Frontal cortex (tissue), 3 donors: ENCODE measurements at regions not wholly inside any gene's neighbourhood (a gene's known extent, or its start where the extent isn't known, plus 50 kb on each side); places are given as distances from the start of the nearest gene placed in this dataset.
A peak's percentile ranks its signal among the peaks of the same experiment; 100 is the strongest.
"Not testable (repeated sequence)": the region's sequence is repeated elsewhere in the genome, so short reads cannot be mapped to it uniquely, and the experiment has no call there.

Source experiments
- DNase-seq, 2 donors: peaks; one replicate each; pipeline ENCODE4 v3.0.0; 2012; ENCODE audit warnings: low spot score in 2 of 2
- FAIRE-seq: peaks from 2 replicates; lab custom pipeline; 2012; peaks lifted over from hg19 to GRCh38; lab: Jason Lieb, UNC
- donor health status: control.
- donor health status: control.
- donor health status: control.

DNA sequence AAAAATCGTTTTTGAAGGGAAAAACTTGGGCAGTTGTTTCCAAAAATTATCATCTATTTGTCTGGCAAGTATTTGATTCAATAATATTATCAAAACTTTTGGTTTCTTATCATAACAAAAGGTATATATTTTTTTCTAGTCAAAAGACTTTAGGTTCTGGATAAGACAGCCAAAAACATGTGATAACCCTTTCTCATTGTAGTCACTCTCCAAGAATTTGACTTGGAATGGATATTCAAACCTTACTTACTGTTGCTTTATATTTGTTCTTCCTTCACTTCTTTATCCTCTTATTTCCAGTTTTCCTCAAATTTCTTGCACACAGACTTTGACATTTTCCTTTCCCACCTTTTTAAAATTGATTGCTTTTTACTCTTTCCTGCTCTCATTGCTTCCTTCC lies 140.9 kb upstream of the FAM3C start:
- DNase-seq (no peak), FAIRE-seq (no peak)

GRCh38 chr7:121531175-121532070 lies 135.3 kb upstream of the FAM3C start:
- FAIRE-seq (no peak), DNase-seq (no peak)

GRCh38 chr7:121530227-121531174 lies 134.4 kb upstream of the FAM3C start:
- FAIRE-seq: no peak

GRCh38 chr7:121529003-121529402 lies 132.9 kb upstream of the FAM3C start:
- DNase-seq: no peak
- no peak for FAIRE-seq

More at GRCh38 chr7:121530227-121531174, 134.4 kb upstream of the FAM3C start:
- DNase-seq: no peak

DNA sequence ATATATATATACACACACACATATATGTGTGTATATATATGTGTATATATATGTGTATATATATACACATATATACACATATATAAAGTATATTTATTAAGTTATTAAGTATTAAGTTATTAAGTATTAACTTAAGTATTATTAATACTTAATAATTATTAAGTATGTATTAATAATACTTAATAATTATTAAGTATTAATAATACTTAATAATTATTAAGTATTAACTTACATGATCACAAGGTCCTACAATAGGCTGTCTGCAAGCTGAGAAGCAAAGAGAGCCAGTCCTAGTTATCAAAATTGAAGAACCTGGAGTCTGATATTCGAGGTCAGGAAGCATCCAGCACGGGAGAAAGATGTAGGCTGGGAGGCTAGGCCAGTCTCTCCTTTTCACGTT lies 130.1 kb upstream of the FAM3C start:
- peak; percentile 97 for FAIRE-seq
- DNase-seq: not testable (repeated sequence)

GRCh38 chr7:121525155-121525819 lies 129.2 kb upstream of the FAM3C start:
- FAIRE-seq (no peak), DNase-seq (no peak)

DNA sequence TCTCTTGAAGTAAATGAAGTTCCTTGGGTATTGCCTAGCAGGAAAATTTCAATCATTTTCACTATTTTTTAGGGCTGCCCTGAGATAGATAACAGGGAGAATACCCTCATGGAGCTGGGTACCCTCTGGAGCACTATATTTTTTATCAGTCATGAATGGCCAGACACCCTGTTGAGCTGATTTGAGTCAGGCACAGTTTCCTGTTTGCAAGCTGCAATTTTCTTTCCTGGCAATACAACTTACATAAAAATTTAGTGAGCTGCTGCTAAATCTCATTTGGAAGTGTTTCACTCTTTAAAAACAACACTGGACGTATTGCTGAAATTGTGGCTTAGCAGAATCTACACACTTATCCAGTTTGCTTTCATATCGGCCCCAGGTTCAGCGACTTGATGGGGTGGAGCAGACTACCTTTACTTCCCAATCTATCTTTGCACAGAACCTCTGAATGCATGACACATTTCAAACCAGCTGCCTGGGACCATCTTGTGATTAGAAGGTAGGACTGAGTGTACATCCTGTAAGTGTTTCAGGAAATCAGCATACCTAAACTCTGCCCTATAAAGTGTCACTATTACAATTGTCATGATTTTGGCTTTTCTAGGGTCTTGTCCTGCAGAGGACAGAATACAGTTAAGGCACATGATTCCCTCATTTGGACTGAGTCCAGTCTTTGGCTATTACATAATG lies 125.7 kb upstream of the FAM3C start:
- FAIRE-seq: no peak
- no peak for DNase-seq

GRCh38 chr7:121520911-121521310 lies 124.8 kb upstream of the FAM3C start:
- DNase-seq: no peak
- no peak for FAIRE-seq

DNA sequence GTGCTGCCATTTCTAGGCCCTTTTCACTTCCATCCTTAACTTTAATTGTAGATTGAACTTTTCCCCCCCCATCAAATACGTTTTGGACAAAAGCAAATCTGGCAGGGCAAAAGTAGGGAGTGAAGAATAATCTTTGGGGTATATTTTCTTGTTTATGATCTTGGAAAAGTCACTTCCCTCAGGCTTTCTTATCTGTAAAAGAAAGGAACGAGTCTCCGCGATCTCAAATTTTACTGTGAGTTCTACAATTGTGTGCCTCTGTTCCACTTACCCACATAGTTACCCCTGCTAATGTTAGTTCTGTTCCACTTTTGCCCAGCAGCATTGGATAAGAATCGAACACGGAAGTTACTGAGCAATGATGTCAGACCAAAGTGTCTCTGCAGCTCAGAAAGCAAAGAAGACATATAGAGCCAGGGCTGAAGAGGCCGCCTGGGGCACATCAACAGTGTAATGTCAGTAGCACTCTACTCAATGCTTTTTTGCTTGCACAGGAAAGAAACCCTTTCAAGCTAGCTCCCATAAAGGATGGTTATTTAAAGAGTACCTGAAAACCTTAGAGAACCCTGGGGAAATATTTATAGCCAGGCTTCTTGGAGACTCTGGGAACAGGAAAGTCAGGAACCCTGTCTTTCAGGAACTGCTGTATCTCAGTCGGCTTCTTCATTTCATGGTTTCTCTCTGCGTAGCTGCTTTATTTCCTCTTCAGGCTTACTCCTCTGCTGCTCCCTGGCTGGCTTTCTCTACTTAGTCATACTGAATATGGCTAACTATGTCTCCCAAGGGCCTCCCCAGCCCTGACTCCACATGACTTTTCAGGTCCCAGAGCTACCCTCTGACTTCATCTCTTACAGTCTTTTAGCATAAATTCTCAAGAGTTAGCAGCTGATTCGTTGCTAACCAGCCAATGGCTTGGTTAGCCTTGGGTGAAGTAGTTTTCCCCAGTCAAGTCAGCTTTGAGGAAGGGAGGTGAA lies 123.7 kb upstream of the FAM3C start:
- no peak for DNase-seq
- FAIRE-seq: no peak

DNA sequence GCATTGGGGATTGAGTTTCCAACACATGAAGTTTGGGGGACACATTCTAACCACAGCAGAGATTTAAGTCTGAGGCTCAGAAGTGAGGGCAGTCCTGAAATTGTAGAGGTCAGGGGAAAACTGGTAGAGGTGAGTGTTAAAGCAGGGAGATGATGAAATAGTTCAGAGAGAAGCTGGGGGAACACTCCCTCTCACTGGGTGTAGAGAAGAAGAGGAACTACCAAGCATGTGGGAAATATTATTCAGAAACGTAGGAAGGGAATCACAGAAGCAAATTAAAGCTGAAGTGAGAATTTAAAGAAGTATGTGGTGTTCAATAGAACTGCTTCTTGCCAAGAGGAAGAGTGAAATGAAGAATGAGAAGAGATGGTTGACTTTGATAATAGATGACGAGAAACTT lies 121.5 kb upstream of the FAM3C start:
- no peak for FAIRE-seq
- DNase-seq: no peak

GRCh38 chr7:121516821-121517220 lies 120.7 kb upstream of the FAM3C start:
- FAIRE-seq (no peak), DNase-seq (no peak)

GRCh38 chr7:121515630-121516401 lies 119.7 kb upstream of the FAM3C start:
- no peak for FAIRE-seq

DNA sequence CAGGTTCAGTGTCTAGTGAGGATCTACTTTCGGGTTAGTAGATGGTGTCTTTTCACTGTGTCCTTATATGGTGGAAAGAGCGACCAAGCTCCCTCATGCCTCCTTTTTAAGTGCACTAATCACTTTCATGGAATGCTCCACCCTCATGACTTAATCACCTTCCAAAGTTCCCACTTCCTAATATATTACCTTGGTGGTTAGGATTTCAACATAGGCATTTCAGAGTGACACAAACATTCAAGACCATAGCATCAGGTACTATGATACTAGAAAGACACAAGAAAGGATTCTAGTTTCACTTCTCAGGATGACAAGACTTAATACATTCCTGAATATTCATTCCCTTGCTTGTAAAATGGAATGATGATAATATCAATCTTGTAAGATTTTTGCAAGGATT lies 119.1 kb upstream of the FAM3C start:
- DNase-seq (no peak), FAIRE-seq (no peak)

More at GRCh38 chr7:121515630-121516401, 119.7 kb upstream of the FAM3C start:
- no peak for DNase-seq

- DNase-seq: no peak
- no peak for FAIRE-seq
These were observed 117.0 kb upstream of the FAM3C start for GRCh38 chr7:121513105-121513504.

- no peak for DNase-seq
- no peak for FAIRE-seq
These were observed 114.9 kb upstream of the FAM3C start for GRCh38 chr7:121510858-121511482.

GRCh38 chr7:121510302-121510701 lies 114.2 kb upstream of the FAM3C start:
- DNase-seq: no peak
- no peak for FAIRE-seq

- no peak for DNase-seq
- FAIRE-seq: no peak
These were observed 109.6 kb upstream of the FAM3C start for GRCh38 chr7:121505540-121506182.
